CD4-positive, alpha-beta T cell treated with Interleukin-6 at 100 ng/mL for 8 hours (primary cell): ENCODE measurements at regions not wholly inside any gene's neighbourhood (a gene's known extent, or its start where the extent isn't known, plus 50 kb on each side); places are given as distances from the start of the nearest gene placed in this dataset.

Source experiments
- DNase-seq: peaks from one replicate; pipeline ENCODE4 v3.0.0-alpha.2; 2020; ENCODE audit warnings: mixed read lengths, low spot score

DNA sequence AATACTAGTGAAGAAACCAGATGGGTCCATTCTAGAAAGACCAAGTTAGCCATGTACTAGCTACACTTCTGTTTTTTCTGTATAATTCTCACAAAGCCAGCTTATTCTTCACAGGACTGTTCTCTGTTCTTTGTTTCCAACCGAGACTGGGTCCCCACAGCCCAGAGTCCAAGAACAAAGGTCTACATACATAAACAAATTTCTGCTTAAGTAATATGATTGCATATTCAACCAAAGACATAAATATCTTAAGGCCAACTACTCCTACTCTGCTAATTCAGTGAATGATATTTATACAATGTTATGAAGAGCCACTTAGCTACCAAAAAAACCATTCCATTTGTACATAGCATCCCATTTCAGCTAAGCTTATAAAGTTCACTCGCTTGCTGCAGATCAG is 299.8 kb upstream of the CCDC54 start:
- no peak for DNase-seq

DNA sequence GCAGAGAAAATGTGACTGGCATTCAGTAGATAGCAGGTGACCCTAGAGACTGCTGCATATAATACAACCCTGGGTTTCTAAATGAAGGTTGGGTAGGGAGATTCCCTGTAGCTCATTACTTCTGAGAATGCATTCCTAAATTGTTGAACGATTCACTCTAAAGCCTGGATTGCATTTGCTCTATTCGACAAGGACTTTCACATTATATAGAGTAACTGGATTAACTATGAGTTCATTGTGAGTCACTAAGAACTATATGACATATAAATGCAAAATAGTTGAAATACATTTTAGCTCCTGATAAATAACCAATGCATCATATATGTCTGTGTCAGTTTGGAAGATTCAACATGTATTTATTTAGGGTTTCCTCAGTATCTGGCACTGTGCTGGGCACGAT is 294.7 kb upstream of the CCDC54 start:
- no peak for DNase-seq

DNA sequence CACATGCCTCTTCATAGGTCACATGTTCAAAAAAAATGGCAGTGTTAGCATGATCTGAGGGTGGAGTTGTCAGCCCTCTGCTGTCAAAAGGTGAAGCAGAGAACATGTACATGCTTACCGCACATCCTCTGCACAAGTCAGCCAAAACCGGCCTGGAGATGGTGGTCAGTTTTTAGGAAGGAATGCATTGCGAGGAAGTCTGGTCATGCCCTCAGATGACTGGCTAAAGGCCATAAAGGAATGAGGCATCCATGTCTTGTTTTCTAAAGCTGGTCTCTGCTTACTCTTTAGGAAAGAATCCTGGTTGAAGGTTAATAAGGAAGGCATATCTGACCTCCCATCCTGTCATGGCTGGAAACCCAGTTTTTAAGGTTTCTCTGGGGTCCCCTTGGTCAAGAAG is 292.0 kb upstream of the CCDC54 start:
- DNase-seq: no peak

DNA sequence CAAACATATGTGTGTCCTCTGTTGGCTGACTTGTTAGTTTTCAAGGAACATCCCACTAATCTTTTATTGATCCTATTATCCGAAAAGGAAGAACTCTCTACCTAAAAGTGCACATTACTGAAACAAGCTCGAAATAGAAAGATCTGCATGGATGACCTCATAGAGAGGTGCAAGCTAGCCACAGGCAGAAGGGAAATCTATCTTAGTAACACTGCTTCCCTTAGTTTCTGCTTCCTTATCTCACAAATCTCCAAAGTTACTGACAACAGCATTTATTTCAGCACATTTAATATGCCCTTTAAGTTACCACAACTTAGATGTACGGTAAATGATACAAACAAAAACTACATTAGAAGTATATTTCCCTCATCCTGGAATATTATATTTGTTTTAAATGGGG is 285.1 kb upstream of the CCDC54 start:
- DNase-seq: no peak

DNA sequence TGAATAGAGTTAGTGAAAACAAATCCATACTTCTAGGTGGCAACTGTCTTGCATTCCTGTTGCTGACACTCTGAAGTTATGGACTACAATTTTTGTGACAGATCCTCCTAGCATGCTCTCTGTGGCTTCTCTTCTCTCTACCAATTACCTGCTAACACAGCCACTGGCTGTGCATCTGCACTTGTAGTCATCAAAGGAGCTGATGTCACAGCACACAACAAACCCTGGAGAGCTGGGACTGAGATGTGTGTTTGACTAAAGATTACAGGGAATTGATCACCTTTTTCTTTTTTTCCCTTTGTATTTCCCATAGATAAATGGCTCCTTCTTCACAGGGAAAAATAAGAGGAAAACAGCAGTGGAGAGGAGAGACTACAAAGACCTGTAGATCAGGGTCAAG is 278.4 kb upstream of the CCDC54 start:
- no peak for DNase-seq

DNA sequence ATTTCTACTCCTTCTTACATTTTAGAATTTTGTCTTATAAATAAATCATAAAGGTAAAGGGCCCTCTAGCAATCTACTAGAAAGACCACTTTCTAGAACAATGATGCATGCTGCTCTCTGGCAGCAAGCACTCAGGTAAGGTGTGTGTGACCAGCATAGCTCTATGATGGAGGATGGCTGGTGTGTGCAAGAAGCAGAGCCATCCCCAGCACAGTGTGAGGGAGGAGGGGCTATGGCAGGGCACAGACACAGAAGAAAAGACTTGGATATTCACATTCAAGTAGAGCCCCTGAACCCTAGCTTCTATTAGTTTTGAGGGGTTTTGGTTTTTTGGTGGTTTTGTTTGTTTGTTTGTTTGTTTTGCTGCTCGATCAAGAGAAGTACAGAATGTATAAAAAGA is 277.1 kb upstream of the CCDC54 start:
- DNase-seq: no peak

DNA sequence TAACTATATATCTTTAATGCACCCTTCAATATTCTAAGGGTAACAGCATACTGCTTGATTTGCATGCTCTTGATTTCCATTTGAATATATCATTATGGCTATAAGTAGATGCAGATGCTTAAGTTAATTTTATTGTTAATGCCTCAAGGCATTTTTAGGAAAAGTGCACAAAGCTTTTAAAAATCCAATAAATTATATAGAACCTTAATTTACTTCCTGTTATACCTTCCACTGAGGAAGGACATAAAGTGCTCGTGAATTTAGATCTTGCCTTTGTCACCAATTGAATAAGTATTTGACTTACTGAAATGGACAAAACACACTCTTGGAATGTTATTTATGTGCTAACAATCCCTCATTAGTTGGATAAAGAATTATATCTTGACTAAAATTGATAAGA is 276.7 kb upstream of the CCDC54 start:
- DNase-seq: no peak

DNA sequence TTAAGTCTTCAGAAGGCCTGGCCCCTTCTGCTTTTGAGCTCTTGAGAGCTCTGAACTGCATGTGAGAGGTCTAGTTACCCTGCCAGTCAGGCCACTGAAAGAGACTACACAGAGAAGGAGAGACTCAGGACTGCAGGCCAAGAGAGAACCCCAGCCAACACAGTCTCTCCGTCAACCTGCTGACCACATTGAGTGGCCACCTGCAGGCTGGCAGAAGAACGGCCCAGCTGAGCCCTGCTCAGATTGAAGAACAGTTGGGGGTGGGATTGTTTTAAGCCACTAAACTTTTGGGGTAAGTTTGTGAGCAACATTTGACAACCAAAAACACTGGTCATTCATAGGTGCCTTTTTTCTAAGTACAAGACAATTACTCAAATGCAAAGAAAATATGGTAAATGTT is 273.5 kb upstream of the CCDC54 start:
- no peak for DNase-seq

DNA sequence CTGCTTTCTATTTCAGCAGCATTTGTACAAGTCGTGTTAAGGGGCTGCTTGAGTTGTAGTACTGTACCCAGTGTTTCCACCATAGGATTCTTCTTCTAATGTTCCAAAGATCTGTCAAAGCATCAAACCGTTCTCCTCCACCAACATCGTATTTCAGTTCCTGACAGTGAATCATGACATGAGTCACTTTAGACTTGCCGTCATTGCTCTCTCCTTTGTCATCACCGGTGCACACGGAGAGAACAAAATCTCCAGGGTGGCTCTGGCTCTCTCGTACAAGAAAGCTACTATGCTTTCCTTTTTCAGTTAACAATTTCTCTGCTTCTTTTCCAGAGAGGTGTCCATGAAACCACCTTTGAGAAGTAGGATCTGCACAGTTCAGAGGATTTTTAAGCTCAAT is 270.9 kb upstream of the CCDC54 start:
- DNase-seq: no peak

DNA sequence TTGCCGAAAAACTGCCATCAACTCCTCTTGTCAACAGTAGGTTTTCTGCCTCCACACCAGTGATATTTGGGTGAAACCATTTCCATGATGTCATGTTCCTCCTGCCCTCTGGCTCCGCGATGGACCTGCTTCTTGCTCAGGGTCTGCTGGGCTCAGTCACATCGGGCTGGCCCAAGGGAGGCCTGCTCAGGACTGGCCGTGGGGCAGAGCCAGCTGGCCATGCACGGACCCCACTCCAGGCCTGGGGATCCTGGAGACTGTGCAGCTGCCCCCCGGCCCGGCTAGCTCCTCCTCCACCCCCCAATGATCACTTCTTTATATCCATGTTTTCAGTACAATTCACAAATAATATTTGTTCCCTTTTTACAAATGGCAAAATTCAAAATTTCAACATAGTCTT is 270.3 kb upstream of the CCDC54 start:
- no peak for DNase-seq

DNA sequence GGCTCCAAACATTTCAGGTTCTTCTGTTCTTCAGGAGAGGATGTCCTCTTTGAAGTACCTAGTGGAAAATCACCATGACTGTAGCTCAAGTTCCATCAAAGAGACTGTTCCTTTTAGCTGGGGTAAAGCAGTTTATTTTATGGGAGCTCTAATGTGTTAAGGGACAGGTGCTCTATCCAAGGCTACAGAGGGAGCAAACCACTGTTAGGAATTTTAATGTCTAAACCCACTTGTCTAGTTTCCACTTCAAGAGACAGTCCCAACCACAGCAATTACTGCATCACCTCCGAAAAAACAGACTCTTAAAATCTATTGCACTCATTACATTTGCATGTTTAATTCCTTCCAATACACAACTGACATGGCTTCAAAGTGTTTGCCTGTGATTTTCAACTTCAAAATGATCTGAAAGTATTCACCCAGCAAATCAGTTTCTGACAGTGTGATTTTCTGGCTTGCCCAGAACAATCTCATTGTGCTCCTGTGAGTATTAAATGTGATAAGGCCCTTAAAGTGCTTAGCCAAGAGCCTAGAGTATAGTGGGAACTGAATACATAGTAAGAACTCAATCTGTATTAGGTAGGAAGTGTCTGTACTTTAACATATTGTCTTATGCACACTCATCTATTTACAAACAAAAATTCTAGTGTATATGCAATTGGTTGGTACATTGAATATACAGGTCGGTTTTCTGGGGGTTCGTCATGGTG is 266.5 kb upstream of the CCDC54 start:
- DNase-seq: no peak

DNA sequence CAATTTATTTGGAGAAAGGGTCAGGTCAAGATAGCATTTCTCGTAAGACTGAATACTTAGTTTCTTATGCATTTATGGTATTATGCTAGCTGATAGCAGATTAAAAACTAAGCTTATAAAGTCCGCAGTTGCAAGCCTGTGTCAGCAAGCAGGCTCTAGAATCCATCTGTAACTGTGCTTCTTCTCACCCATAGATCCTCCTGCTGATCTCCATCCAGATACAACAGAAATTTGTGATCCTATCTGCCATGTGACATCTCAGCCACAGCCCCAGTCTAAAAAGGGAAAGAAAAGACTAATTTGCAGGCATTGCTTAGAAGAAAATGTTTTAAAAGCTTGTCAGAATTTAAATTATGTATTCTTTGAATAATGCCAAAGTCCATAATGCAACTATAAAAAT is 265.4 kb upstream of the CCDC54 start:
- DNase-seq: no peak

DNA sequence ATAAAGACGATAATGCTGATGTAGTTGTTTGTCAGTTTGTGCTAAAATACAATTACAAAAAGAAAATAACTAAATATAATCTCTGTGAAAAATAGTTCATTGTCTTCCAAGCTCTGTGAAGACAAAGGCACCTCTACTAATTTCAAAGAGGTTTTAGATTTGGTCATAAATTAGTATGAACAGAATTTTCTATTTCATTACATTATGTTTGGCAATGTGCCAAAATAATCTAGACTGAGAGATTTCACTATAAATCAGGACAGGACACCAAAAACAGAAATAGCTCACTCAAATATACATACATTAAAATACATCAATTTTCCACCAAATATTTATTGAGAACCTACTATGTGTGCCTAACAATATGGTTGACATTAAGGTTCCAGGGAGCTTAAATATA is 264.9 kb upstream of the CCDC54 start:
- DNase-seq: no peak

DNA sequence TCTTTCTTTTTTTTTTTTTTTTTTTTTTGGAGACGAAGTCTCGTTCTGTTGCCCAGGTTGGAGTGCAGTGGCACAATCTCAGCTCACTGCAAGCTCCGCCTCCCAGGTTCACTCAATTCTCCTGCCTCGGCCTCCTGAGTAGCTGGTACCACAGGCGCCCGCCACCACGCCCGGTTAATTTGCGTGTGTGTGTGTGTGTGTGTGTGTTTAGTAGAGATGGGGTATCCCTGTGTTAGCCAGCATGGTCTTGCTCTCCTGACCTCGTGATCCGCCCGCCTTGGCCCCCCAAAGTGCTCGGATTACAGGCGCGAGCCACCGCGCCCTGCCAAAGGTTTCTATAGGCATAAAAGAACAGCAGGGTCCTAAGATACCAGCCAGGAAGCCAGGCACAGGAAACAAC is 261.0 kb upstream of the CCDC54 start:
- DNase-seq: no peak

DNA sequence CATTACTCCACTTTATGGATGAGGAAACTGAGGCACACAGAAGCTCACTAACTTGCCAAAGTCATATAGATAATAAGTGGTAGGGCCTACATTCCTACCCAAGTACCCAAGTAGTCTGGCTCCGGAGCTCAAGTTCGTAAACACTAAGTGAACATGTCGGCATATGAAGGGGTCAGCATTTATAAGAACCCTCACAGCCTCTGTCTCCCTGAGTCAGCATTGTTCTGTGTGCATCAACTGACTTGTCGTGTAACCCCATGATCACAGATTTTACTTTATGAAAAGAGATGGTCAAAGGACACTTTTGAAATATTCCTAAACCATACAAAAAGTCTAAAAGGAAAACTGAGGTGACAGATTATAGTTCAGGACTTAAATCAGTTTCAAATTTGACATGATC is 260.1 kb upstream of the CCDC54 start:
- DNase-seq: no peak

DNA sequence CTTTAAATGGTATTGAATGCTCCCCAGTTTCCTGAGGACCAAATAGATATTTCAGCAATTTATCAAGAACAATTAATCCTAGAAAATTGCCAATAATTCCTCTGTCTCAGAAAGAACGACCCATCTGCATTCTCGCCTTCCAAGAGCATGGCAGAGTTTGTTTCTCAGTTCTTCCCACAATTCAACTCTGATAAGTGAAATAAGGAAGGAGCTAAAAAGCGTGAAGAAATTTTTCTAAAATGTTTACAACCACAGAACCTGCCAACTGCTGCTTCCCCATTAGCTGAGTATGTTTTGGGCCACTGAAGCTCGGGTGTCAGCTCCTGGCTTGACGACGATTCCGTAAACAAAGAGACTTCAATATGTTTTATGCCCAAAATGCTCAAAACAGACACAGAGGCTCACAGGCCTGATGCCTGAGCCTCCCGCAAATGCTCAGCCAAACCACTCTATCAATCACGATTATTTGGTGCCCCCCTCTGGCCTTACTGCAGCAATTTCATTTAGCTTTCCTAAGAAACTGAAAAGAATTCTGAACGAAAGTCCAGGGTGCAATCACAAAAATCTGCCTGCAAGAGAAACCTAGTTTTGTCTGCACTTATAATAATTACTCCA is 259.2 kb upstream of the CCDC54 start:
- no peak for DNase-seq

DNA sequence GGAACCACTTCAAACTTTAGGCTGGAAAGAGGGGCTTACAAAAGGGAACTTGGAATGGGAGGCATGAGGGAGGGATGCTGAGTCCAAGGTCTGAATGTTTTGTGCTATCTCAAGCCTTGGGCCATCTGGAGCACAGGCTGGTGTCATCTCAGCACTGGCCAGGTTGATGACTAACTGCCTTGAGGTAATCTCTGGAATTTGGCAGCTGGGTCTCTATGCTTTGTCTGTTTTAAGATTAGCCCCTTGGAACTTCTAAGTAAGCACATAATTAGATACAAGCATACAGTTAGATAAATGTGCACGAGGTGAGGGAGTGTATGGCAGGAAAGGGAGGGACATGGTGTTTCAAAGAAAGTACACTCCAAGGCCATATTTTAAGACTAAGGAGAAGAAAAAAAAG is 252.4 kb upstream of the CCDC54 start:
- DNase-seq: no peak

DNA sequence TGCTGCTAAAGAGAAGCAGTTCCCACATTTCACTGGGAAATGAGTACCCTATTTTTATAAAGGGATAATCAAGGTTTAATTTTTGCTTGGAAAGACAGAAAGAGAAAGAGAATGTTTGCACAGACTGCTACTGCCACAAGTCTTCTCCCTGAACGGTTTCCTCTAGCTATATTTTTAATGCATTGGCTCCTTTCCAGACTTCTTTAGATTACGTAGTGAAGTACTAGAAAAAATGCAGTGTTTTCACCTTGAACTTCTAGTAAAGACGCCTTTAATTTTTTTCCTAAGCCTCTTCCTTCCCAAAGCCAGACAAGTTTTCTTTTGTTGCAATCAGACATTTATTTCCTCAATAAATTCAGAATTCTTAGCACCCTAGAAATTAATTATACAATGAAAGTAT is 248.3 kb upstream of the CCDC54 start:
- DNase-seq: no peak

DNA sequence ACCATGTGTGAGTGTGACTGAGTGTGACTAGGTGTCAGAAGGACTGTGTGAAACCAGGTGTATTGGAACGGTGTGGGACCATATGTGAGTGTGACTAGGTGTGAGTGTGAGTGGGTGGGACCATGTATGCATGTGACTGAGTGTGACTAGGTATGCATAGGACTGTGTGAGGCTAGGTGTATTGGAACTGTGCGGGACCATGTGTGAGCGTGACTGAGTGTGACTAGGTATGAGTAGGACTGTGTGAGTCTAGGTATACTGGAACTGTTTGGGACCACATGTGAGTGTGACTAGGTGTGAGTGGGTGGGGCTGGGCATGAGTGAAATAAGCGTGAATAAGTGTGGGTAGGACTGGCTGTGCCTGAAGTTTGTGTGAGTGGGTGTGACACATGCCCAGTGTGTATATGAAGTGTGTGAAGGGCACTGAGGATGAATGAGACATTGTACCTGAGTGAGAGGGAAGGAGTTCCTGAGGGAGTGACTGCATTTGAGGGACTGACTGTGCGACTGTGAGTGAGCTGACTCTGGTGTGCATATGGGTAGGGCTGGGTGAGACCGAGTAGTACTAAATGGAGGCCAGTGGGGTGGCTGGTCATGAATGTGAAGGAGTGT is 247.0 kb upstream of the CCDC54 start:
- no peak for DNase-seq

DNA sequence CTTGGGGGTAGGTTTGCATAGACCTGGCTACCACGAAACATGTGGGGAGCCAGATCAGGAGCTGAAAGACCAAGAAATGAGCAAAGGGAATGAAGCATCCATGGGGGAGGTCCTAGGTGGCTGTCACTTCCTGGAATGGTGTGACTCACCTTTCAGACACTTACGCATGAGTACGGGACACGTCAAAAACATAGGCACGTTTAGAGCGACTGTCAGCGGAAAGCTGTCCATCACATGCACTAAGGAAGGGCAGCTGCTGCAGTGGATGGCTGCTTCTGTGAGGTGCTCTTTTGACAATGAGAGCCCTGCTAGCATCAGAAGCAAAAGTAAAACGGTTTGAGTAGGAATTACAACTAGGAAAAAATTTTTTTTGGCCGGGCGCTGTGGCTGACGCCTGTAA is 244.6 kb upstream of the CCDC54 start:
- no peak for DNase-seq

DNA sequence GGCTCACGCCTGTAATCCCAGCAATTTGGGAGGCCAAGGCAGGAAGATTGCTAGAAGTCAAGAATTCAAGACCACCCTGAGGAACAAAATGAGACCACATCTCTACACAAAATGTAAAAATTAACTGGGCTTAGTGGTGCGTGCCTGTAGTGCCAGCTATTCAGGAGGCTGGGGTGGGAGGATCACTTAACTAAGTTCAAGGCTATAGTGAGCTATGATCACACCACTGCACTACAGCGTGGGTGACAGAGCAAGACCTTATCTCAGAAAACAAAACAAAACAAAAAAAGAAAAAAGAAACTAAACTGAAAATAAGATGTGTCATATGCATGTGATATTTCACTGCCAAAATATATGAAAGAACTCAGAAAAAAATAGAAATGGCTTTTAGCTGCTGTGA is 243.3 kb upstream of the CCDC54 start:
- DNase-seq: no peak

DNA sequence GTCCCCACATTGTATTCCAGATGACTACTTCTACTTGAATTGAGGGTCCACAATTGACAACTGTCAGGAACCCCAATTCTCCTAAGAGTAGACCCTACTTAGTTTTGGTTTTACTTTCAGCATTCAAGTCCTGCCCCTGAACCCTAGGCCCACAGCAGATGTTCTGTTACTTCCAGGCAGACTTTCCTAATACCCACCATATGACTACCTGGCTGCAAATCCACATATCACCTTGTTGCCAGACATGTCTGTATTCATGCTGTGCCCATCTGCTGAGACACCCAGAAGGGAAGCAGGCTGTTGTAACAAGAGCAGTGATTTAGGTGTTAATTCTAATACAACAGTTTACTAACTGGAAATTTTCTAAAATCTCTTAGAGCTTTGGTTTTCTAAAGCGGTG is 235.1 kb upstream of the CCDC54 start:
- no peak for DNase-seq

DNA sequence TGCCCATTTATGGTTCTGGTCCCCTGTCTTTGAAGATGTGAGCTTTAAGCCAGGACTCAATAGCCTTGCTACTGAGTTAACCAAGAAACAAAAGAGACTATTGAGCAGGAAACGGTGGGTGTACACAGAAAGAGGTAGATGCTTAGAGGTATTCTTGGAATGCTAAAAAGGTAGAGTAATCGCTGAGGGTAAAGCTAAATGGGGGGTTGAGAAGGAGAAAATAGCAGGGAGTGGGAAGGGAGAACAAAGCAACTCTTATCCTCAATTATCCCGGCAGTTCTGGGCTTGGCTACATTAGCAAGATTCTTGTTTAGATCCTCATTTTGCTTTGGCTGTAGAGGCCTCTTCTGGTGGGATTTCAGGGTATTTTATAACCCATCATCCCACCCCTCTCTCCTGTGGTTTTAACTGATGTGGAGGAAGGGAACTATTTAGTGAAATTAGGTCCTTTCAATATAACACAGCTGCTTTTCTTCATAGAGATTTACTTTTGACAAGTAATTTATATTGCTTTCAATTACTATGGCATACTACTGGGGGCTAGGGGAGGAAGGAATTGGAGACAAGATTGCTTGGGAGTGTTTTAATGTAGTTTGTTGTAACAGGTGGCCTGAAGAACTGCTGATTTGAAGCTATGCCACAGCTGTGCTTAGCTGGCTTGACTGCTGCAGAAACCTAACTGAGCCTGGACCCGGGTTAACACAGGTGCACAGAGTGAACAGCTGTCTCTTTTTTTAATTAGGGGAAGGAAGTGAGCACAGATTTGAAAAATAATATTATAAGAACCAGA is 234.3 kb upstream of the CCDC54 start:
- no peak for DNase-seq
